Sigmoid colon (tissue), 4 donors: ENCODE measurements at regions not wholly inside any gene's neighbourhood (a gene's known extent, or its start where the extent isn't known, plus 50 kb on each side); places are given as distances from the start of the nearest gene placed in this dataset.

Experiments
- EP300 ChIP-seq, 4 donors: sonication (generic); formaldehyde crosslinking; IDR thresholded peaks; one replicate each; pipeline ENCODE4 v1.6.1; 2017; ENCODE audit warnings: antibody characterized with exemption in 4 of 4
- POLR2A ChIP-seq, 2 donors: fragments of 450-650 bp; IDR thresholded peaks; one replicate each; pipeline ENCODE4 v1.6.1; 2016; ENCODE audit warnings: antibody characterized with exemption in 2 of 2, mild to moderate bottlenecking in 2 of 2, moderate library complexity in 2 of 2
- POLR2AphosphoS5 ChIP-seq, 4 donors: sonication (generic); formaldehyde crosslinking; IDR thresholded peaks; one replicate each; pipeline ENCODE4 v1.6.1; 2017; ENCODE audit warnings: antibody characterized with exemption in 4 of 4
- TF ChIP-seq, protein P1 (sequence below), 4 experiments: fragments of 450-650 bp in 3 of 4; fragments of 200-600 bp in 1 of 4; IDR thresholded peaks; one replicate each; pipeline ENCODE4 v1.5.1; 2016 to 2019; ENCODE audit warnings: antibody characterized with exemption in 4 of 4, mild to moderate bottlenecking in 3 of 4, moderate library complexity in 2 of 4

GRCh38 chr20:62561948-62562347, 80.4 kb upstream of the SLCO4A1 start:
- TF ChIP-seq, protein P1, sequence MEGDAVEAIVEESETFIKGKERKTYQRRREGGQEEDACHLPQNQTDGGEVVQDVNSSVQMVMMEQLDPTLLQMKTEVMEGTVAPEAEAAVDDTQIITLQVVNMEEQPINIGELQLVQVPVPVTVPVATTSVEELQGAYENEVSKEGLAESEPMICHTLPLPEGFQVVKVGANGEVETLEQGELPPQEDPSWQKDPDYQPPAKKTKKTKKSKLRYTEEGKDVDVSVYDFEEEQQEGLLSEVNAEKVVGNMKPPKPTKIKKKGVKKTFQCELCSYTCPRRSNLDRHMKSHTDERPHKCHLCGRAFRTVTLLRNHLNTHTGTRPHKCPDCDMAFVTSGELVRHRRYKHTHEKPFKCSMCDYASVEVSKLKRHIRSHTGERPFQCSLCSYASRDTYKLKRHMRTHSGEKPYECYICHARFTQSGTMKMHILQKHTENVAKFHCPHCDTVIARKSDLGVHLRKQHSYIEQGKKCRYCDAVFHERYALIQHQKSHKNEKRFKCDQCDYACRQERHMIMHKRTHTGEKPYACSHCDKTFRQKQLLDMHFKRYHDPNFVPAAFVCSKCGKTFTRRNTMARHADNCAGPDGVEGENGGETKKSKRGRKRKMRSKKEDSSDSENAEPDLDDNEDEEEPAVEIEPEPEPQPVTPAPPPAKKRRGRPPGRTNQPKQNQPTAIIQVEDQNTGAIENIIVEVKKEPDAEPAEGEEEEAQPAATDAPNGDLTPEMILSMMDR (IDR thresholded peaks at IDR 0.05), result no peak
- TF ChIP-seq POLR2AphosphoS5 (IDR thresholded peaks at IDR 0.05), result no peak
- TF ChIP-seq EP300 (IDR thresholded peaks at IDR 0.05), result no peak
- TF ChIP-seq POLR2A (IDR thresholded peaks at IDR 0.05), result no peak
